GM23248 (cell line): ENCODE measurements at regions not wholly inside any gene's neighbourhood (a gene's known extent, or its start where the extent isn't known, plus 50 kb on each side); places are given as distances from the start of the nearest gene placed in this dataset.

ENCODE experiments used
- EZH2 ChIP-seq: fragments of 200-600 bp; sonication (generic); IDR thresholded peaks from 2 replicates; pipeline ENCODE4 v1.6.1; 2018; ENCODE audit warnings: antibody characterized with exemption, mild to moderate bottlenecking; ENCODE audit not compliant: insufficient read depth, poor library complexity, severe bottlenecking
- EZH2phosphoT487 ChIP-seq: fragments of 200-600 bp; sonication (generic); IDR thresholded peaks from 2 replicates; pipeline ENCODE4 v1.6.1; 2018; ENCODE audit warnings: antibody characterized with exemption, moderate library complexity, mild to moderate bottlenecking, low read depth; ENCODE audit not compliant: insufficient read depth

DNA sequence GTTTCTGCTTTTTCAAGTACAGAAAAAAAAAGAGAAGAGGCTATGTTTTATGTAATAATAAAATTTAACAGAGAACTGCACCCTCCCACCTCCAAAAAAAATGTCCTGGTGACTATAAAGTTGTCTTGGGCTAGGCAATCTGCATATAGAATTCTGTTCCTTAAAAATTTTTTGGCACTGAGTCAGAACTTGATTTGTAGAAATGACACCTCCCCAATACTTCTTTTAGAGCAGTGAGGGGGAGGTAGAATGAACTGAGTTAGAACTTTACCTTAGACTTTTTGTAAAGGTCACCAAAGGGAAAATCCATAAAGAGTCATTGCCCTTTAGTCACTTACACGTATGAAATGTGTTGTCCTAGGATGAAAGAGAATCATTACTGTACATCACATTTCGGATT, 80.0 kb downstream of the BTG1 start:
- TF ChIP-seq EZH2phosphoT487 (no peak), EZH2 (no peak)
